ENCODE measurements at regions not wholly inside any gene's neighbourhood (a gene's known extent, or its start where the extent isn't known, plus 50 kb on each side); places are given as distances from the start of the nearest gene placed in this dataset.

GRCh38 chr7:156000601-156001396 is 188.5 kb upstream of the SHH start:
- Histone ChIP-seq H3K4me2 (no peak overlapping the region), H3K79me2 (no peaks in the 10 kb centered on the region), H4K20me1 (ENCODE audit: insufficient read depth, poor library complexity, severe bottlenecking) (no peaks in the 10 kb centered on the region), H3K4me3 (no peak overlapping the region), H3K9me3 (ENCODE audit: low read depth) (no peaks in the 10 kb centered on the region), H2AFZ (no peak overlapping the region), H3K4me1 (ENCODE audit: insufficient read depth) (no peaks in the 10 kb centered on the region), H3K27ac (no peak overlapping the region), H3K36me3 (replicated peaks; ENCODE audit: insufficient read depth, low read depth) (no peaks in the 10 kb centered on the region), H3K27me3 (no peaks in the 10 kb centered on the region), H3K9me2 (replicated peaks; ENCODE audit: insufficient read depth) (no peaks in the 10 kb centered on the region)
- TF ChIP-seq CTCF (IDR thresholded peaks at IDR 0.05; ENCODE audit: poor library complexity) (no peak), EZH2 (IDR thresholded peaks at IDR 0.05; ENCODE audit: borderline replicate concordance) (no peak), EZH2phosphoT487 (IDR thresholded peaks at IDR 0.05; ENCODE audit: low read depth, severe bottlenecking, unreplicated experiment) (no peak)
- DNase-seq (ENCODE audit: low spot score) = no peak
- WGBS (ENCODE audit: low lambda C conversion rate, missing lambda C conversion rate) = 89% methylated on average over 27 of the region's 27 CpGs

GRCh38 chr7:155999631-156000489 is 187.6 kb upstream of the SHH start:
- WGBS (ENCODE audit: low lambda C conversion rate, missing lambda C conversion rate) = 95% methylated on average over 28 of the region's 29 CpGs
- DNase-seq (ENCODE audit: low spot score) = no peak

More at GRCh38 chr7:155999631-156000489, 187.6 kb upstream of the SHH start:
- Histone ChIP-seq H2AFZ (no peak overlapping the region), H3K27me3 (no peaks in the 10 kb centered on the region), H3K9me3 (ENCODE audit: low read depth) (no peaks in the 10 kb centered on the region), H3K27ac (no peak overlapping the region), H4K20me1 (ENCODE audit: insufficient read depth, poor library complexity, severe bottlenecking) (no peaks in the 10 kb centered on the region), H3K4me1 (ENCODE audit: insufficient read depth) (no peaks in the 10 kb centered on the region), H3K79me2 (no peaks in the 10 kb centered on the region), H3K9me2 (replicated peaks; ENCODE audit: insufficient read depth) (no peaks in the 10 kb centered on the region), H3K4me2 (no peak overlapping the region), H3K4me3 (no peak overlapping the region), H3K36me3 (replicated peaks; ENCODE audit: insufficient read depth, low read depth) (no peaks in the 10 kb centered on the region)
- TF ChIP-seq EZH2 (IDR thresholded peaks at IDR 0.05; ENCODE audit: borderline replicate concordance) (no peak), CTCF (IDR thresholded peaks at IDR 0.05; ENCODE audit: poor library complexity) (no peak), EZH2phosphoT487 (IDR thresholded peaks at IDR 0.05; ENCODE audit: low read depth, severe bottlenecking, unreplicated experiment) (no peak)

Measured in hepatocyte (in vitro differentiated cells).